Thyroid gland (tissue), 4 donors: ENCODE measurements at regions not wholly inside any gene's neighbourhood (a gene's known extent, or its start where the extent isn't known, plus 50 kb on each side); places are given as distances from the start of the nearest gene placed in this dataset.

Experiments
- POLR2A ChIP-seq, 2 donors: fragments of 450-650 bp; IDR thresholded peaks; one replicate each; pipeline ENCODE4 v1.6.1; 2017; ENCODE audit warnings: antibody characterized with exemption in 2 of 2, mild to moderate bottlenecking in 2 of 2, moderate library complexity in 1 of 2
- TF ChIP-seq, protein P1 (sequence below), 6 experiments: fragments of 200-600 bp in 3 of 6; fragments of 450-650 bp in 3 of 6; sonication (generic) in 3 of 6; IDR thresholded peaks; one replicate each; pipeline ENCODE4 v1.5.1; 2016 to 2019; ENCODE audit warnings: antibody characterized with exemption in 6 of 6, mild to moderate bottlenecking in 2 of 6, inconsistent platforms in 1 of 6, moderate library complexity in 1 of 6

- TF ChIP-seq, protein P1, sequence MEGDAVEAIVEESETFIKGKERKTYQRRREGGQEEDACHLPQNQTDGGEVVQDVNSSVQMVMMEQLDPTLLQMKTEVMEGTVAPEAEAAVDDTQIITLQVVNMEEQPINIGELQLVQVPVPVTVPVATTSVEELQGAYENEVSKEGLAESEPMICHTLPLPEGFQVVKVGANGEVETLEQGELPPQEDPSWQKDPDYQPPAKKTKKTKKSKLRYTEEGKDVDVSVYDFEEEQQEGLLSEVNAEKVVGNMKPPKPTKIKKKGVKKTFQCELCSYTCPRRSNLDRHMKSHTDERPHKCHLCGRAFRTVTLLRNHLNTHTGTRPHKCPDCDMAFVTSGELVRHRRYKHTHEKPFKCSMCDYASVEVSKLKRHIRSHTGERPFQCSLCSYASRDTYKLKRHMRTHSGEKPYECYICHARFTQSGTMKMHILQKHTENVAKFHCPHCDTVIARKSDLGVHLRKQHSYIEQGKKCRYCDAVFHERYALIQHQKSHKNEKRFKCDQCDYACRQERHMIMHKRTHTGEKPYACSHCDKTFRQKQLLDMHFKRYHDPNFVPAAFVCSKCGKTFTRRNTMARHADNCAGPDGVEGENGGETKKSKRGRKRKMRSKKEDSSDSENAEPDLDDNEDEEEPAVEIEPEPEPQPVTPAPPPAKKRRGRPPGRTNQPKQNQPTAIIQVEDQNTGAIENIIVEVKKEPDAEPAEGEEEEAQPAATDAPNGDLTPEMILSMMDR (IDR thresholded peaks at IDR 0.05) = no peak
- no peak for TF ChIP-seq POLR2A (IDR thresholded peaks at IDR 0.05)
Observed at GRCh38 chr2:236956641-236957040, 129.0 kb upstream of the COPS8 start.
